ENCODE measurements at regions not wholly inside any gene's neighbourhood (a gene's known extent, or its start where the extent isn't known, plus 50 kb on each side); places are given as distances from the start of the nearest gene placed in this dataset.

GRCh38 chr20:16666272-16666671 lies 63.6 kb upstream of the SNRPB2 start:
- Histone ChIP-seq H3K4me3 (ENCODE audit: control extremely low read depth in 1 of 5, extremely low read depth in 1 of 5, insufficient read depth in 1 of 5, low read depth in 2 of 5, low read length in 4 of 5) (no peak overlapping the region), H3K9me3 (ENCODE audit: control extremely low read depth in 1 of 3, control insufficient read depth in 2 of 3, insufficient read depth in 1 of 3, low read length in 2 of 3) (peaks cover 0 to 8% (median 0%) of the 10 kb centered on the region in 3 donors), H2AFZ (ENCODE audit: insufficient read depth, low read depth, low read length, poor library complexity, severe bottlenecking) (no peak overlapping the region), H3K27me3 (replicated peaks in 1 of 4; ENCODE audit: control extremely low read depth in 1 of 4, control insufficient read depth in 3 of 4, insufficient read depth in 4 of 4, low read length in 3 of 4) (peaks cover 0 to 3% (median under 1%) of the 10 kb centered on the region in 4 experiments), H3K27ac (ENCODE audit: low read length in 2 of 2) (no peak overlapping the region), H4K20me1 (ENCODE audit: control insufficient read depth, insufficient read depth, low read length, poor library complexity, severe bottlenecking) (no peaks in the 10 kb centered on the region), H3K9ac (ENCODE audit: low read length) (no peak overlapping the region), H3K4me2 (replicated peaks; ENCODE audit: low read depth, low read length, poor library complexity, severe bottlenecking) (no peak overlapping the region), H3K4me1 (ENCODE audit: control insufficient read depth in 2 of 2, insufficient read depth in 2 of 2, low read length in 2 of 2) (no peaks in the 10 kb centered on the region), H3K79me2 (ENCODE audit: control insufficient read depth, insufficient read depth, low read length) (no peaks in the 10 kb centered on the region), H3K36me3 (replicated peaks in 1 of 2; ENCODE audit: control extremely low read depth in 1 of 2, control insufficient read depth in 1 of 2, extremely low read depth in 1 of 2, insufficient read depth in 2 of 2, low read length in 1 of 2) (no peaks in the 10 kb centered on the region)
- H3K27ac Mint-ChIP-seq, result no peak overlapping the region
- H3K4me1 Mint-ChIP-seq, result no peaks in the 10 kb centered on the region
- ATAC-seq (ENCODE audit: low read depth) (no peak), DNase-seq (no peak)
- H3K27me3 Mint-ChIP-seq, result peaks cover 19% of the 10 kb centered on the region
- intact Hi-C loops (cut with micrococcal nuclease), result no loop called here
- ChIA-PET CTCF (no interaction called here), POLR2A (no interaction called here)
- TF ChIP-seq CTCF (IDR thresholded peaks at IDR 0.05) (no peak), EZH2 (IDR thresholded peaks at IDR 0.05; ENCODE audit: borderline replicate concordance, insufficient read depth, low read depth, low read length, poor library complexity, severe bottlenecking) (no peak)
- H3K9me3 Mint-ChIP-seq (ENCODE audit: insufficient read depth), result peaks cover 4% of the 10 kb centered on the region
- H3K4me3 Mint-ChIP-seq, result no peak overlapping the region
- no CpG with 5 or more reads among the region's 3 CpGs for WGBS (ENCODE audit: insufficient coverage)

- Histone ChIP-seq H3K27ac (ENCODE audit: low read length in 2 of 2) (no peak overlapping the region), H3K4me3 (ENCODE audit: control extremely low read depth in 1 of 5, extremely low read depth in 1 of 5, insufficient read depth in 1 of 5, low read depth in 2 of 5, low read length in 4 of 5) (no peak overlapping the region), H3K4me1 (ENCODE audit: control insufficient read depth in 2 of 2, insufficient read depth in 2 of 2, low read length in 2 of 2) (no peaks in the 10 kb centered on the region), H3K4me2 (replicated peaks; ENCODE audit: low read depth, low read length, poor library complexity, severe bottlenecking) (no peak overlapping the region), H3K36me3 (replicated peaks in 1 of 2; ENCODE audit: control extremely low read depth in 1 of 2, control insufficient read depth in 1 of 2, extremely low read depth in 1 of 2, insufficient read depth in 2 of 2, low read length in 1 of 2) (no peaks in the 10 kb centered on the region), H3K9me3 (ENCODE audit: control extremely low read depth in 1 of 3, control insufficient read depth in 2 of 3, insufficient read depth in 1 of 3, low read length in 2 of 3) (peaks cover 0 to 5% (median 0%) of the 10 kb centered on the region in 3 donors), H4K20me1 (ENCODE audit: control insufficient read depth, insufficient read depth, low read length, poor library complexity, severe bottlenecking) (no peaks in the 10 kb centered on the region), H3K27me3 (replicated peaks in 1 of 4; ENCODE audit: control extremely low read depth in 1 of 4, control insufficient read depth in 3 of 4, insufficient read depth in 4 of 4, low read length in 3 of 4) (peaks cover 0 to 6% (median under 1%) of the 10 kb centered on the region in 4 experiments), H2AFZ (ENCODE audit: insufficient read depth, low read depth, low read length, poor library complexity, severe bottlenecking) (no peak overlapping the region), H3K79me2 (ENCODE audit: control insufficient read depth, insufficient read depth, low read length) (no peaks in the 10 kb centered on the region), H3K9ac (ENCODE audit: low read length) (no peak overlapping the region)
- no peaks in the 10 kb centered on the region for H3K9me3 Mint-ChIP-seq (ENCODE audit: insufficient read depth)
- ChIA-PET CTCF (no interaction called here), POLR2A (no interaction called here)
- no peak for ATAC-seq (ENCODE audit: low read depth)
- no peak for DNase-seq
- H3K27ac Mint-ChIP-seq, result no peak overlapping the region
- TF ChIP-seq CTCF (IDR thresholded peaks at IDR 0.05) (no peak), EZH2 (IDR thresholded peaks at IDR 0.05; ENCODE audit: borderline replicate concordance, insufficient read depth, low read depth, low read length, poor library complexity, severe bottlenecking) (no peak)
- 81% methylated on average over 4 of the region's 4 CpGs for WGBS (ENCODE audit: insufficient coverage)
- intact Hi-C loops (cut with micrococcal nuclease), result no loop called here
- H3K4me1 Mint-ChIP-seq, result no peaks in the 10 kb centered on the region
- H3K27me3 Mint-ChIP-seq, result peaks cover 27% of the 10 kb centered on the region
- no peak overlapping the region for H3K4me3 Mint-ChIP-seq
Measured at GRCh38 chr20:16664020-16664419, 65.8 kb upstream of the SNRPB2 start.
